Uterus (tissue), 2 donors: ENCODE measurements at regions not wholly inside any gene's neighbourhood (a gene's known extent, or its start where the extent isn't known, plus 50 kb on each side); places are given as distances from the start of the nearest gene placed in this dataset.

Experiments
- POLR2A ChIP-seq, 2 donors: fragments of 450-650 bp; IDR thresholded peaks; one replicate each; pipeline ENCODE4 v1.6.1; 2016; ENCODE audit warnings: antibody characterized with exemption in 2 of 2, mild to moderate bottlenecking in 1 of 2, moderate library complexity in 1 of 2
- TF ChIP-seq, protein P1 (sequence below), 4 experiments: fragments of 200-600 bp in 2 of 4; fragments of 450-650 bp in 2 of 4; sonication (generic) in 2 of 4; IDR thresholded peaks; one replicate each; pipeline ENCODE4 v1.5.1; 2016 to 2019; ENCODE audit warnings: antibody characterized with exemption in 4 of 4, mild to moderate bottlenecking in 2 of 4, moderate library complexity in 1 of 4

DNA sequence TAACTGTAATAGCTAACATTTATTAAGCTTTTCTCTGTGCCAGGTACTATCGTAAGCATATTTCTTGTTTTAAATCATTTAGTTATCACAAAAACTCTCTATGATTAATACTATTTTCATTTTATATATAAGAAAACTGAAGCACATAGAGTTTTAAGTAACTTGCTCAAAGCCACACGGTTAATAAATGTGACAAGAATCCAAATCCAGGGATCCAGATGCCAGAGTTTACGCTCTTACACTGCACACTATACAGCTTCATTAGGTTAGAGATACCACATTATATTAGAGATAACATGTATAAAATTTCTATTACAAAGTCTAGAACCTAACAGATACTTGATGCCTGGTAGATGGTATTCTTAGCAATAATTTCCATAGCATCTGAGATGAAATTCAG lies 265.2 kb downstream of the SHOX2 start:
- TF ChIP-seq POLR2A (IDR thresholded peaks at IDR 0.05) = no peak
- TF ChIP-seq, protein P1, sequence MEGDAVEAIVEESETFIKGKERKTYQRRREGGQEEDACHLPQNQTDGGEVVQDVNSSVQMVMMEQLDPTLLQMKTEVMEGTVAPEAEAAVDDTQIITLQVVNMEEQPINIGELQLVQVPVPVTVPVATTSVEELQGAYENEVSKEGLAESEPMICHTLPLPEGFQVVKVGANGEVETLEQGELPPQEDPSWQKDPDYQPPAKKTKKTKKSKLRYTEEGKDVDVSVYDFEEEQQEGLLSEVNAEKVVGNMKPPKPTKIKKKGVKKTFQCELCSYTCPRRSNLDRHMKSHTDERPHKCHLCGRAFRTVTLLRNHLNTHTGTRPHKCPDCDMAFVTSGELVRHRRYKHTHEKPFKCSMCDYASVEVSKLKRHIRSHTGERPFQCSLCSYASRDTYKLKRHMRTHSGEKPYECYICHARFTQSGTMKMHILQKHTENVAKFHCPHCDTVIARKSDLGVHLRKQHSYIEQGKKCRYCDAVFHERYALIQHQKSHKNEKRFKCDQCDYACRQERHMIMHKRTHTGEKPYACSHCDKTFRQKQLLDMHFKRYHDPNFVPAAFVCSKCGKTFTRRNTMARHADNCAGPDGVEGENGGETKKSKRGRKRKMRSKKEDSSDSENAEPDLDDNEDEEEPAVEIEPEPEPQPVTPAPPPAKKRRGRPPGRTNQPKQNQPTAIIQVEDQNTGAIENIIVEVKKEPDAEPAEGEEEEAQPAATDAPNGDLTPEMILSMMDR (IDR thresholded peaks at IDR 0.05) = no peak
